Fibroblast of the aortic adventitia (primary cell): ENCODE measurements at regions not wholly inside any gene's neighbourhood (a gene's known extent, or its start where the extent isn't known, plus 50 kb on each side); places are given as distances from the start of the nearest gene placed in this dataset.
A peak's percentile ranks its signal among the peaks of the same experiment; 100 is the strongest.

Source experiments
- DNase-seq: peaks from one replicate; pipeline ENCODE4 v3.0.0-alpha.2; 2010; ENCODE audit warnings: low read depth
- H3K4me3 ChIP-seq: 2 replicates; pipeline ENCODE4 v1.5.1; 2011; ENCODE audit warnings: low read depth, mild to moderate bottlenecking, control low read depth, low read length, moderate library complexity
- TF ChIP-seq, protein P1 (sequence below): IDR thresholded peaks from 2 replicates; pipeline ENCODE4 v1.5.1; 2011; ENCODE audit warnings: mild to moderate bottlenecking, low read length, control low read depth, inconsistent platforms; ENCODE audit not compliant: insufficient read depth

DNA sequence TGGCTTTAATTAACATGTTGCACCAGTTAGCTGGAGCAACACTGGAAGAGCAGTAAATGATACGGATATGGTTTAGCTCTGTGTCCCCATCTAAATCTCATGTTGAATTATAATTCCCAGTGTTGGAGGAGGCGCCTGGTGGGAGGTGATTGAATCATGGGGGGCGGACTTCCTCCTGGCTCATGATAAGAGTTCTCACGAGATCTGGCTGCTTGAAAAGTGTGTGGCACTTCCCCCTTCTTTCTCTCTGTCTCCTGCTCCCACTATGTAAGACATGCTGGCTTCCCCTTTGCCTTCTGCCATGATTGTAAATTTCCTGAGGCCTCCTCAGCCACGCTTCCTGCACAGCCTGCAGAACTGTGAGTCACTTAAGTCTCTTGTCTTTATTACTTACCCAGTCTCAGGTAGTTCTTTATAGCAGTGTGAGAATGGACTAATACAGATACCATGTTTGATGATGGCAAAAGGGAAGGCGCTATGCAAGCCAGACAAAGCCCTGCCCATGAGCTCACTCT, 963.6 kb downstream of the SOCS6 start:
- TF ChIP-seq, protein P1, sequence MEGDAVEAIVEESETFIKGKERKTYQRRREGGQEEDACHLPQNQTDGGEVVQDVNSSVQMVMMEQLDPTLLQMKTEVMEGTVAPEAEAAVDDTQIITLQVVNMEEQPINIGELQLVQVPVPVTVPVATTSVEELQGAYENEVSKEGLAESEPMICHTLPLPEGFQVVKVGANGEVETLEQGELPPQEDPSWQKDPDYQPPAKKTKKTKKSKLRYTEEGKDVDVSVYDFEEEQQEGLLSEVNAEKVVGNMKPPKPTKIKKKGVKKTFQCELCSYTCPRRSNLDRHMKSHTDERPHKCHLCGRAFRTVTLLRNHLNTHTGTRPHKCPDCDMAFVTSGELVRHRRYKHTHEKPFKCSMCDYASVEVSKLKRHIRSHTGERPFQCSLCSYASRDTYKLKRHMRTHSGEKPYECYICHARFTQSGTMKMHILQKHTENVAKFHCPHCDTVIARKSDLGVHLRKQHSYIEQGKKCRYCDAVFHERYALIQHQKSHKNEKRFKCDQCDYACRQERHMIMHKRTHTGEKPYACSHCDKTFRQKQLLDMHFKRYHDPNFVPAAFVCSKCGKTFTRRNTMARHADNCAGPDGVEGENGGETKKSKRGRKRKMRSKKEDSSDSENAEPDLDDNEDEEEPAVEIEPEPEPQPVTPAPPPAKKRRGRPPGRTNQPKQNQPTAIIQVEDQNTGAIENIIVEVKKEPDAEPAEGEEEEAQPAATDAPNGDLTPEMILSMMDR: no peak
- no peak overlapping the region for H3K4me3 ChIP-seq
- no peak for DNase-seq

DNA sequence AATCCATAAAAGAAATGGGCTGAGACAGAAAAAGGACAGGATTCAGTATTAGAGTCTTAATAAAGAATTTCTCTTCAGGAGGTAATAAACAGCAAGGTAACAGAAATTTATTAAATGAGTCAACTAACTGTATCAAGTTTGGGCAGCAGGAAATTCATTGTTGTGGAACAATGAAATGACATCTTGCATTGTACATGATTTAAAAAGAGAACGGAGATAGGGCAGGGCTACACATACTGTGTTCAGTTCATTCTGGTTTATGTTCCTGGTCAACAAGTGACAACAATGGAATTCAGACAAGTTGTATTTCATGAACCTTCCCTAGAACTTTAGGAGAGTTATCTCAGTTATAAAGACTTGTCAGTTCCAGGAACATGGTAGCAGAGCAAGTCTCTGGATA, 961.3 kb downstream of the SOCS6 start:
- peak; percentile 9 for DNase-seq
- TF ChIP-seq, protein P1: no peak

DNA sequence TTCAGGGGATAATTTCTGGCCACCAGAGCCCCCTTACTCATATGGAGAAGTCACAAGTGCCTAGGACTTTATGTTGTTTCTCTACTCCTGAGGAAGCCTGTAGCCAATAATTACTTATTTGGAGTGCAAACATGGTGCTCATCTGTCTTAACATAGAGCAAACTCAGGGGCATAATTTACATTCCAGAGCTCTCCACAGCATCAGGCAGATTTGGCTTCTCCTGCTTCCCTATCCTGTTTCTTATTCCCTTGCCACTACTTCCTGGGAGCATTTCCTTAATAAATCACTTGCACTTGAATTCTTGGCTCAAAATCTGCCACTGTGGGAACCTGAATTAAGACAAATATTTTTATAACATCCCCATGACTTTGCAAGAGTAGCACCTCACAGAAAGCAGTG, 960.9 kb downstream of the SOCS6 start:
- TF ChIP-seq, protein P1: no peak
- peak; percentile 40 for DNase-seq
- H3K4me3 ChIP-seq: no peak overlapping the region

More for the DNA sequence above, 961.3 kb downstream of the SOCS6 start:
- no peak overlapping the region for H3K4me3 ChIP-seq

DNA sequence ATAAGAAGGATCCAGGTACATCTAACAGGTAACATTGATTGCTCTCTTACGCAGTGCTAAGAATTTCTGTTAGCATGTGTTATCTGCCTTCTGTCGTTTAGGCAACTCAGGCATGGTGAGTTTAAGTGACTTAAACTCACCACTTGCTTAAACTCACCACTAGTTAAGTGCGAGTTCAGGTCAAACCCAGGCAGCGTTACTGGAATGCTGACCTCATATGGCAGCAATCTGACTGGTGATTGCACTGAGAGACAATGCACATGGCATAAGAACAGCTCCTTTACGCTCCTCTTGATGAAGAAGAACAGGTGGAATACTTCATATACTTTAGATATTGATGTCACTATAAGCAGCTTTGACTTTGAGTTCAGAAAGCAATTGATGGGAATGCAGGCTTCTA, 954.1 kb downstream of the SOCS6 start:
- TF ChIP-seq, protein P1: no peak
- no peak overlapping the region for H3K4me3 ChIP-seq
- DNase-seq: no peak

DNA sequence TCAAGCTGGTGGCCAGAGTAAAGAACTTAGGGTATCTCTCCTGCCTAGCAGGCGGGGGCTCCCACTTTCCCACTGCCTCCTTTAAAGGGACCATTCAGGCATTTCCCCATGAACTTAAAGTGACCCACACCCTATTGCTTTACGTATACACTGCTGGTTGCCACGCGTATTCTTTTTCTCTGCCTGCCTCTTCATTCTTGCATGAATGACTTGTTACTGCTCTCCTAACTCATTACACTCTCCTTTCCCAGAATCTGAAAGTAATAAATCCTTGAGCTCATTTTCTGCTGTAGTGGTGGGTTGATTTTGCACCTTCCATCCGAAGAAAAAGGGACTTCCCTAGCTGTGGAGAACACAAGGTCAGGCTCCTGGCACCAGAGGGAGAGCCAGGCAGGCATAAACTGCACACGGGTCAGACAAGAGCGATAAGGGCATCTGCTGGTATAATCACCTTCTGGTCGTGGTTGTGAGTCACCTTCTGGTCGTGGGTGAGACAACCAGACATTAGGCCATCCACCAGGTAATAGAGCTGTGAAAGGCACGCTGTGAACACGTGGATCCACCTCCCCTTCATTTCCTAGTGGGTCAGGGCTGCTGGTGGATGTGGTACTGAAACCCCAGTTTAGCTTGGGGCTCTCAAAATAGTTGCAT, 950.3 kb downstream of the SOCS6 start:
- TF ChIP-seq, protein P1: no peak
- H3K4me3 ChIP-seq: no peak overlapping the region
- no peak for DNase-seq

DNA sequence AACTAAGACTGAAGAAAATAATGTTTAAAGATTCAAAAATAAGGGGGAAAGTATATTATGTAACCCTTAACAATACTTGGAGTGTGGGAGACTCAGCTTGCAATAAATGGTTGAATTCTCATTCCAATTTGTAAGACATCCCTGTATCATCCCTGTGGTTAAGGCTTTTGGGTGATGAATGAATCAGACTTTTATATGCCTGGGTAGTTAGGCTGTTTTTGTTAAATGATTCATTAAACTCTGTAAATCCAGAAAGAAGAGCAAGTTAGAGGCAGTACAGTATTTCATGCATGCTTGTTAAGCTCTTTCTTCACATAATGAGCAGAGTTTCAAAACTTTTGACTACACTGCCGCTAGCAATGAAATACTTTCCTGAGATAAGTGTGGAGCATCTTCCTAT, 948.8 kb downstream of the SOCS6 start:
- no peak for DNase-seq
- TF ChIP-seq, protein P1: no peak

DNA sequence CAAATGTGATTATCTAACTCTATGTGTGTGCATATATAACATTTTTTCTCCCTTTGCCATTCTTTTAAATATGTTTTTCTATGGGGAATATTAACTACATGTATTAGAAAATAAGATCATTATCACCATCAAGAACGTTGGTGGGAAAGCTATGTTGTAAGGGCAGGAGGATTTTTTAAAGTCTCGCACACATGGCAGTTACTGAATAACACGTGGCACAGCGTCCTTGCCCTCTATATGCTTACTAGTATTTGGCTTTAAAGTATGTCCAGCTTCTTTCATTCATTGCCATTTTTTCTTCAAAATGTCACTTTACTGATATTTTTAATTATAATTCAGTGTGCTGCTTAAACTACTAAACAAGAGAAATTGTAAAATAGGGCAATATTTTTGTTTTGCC, 944.3 kb downstream of the SOCS6 start:
- H3K4me3 ChIP-seq: no peak overlapping the region
- DNase-seq: no peak
- TF ChIP-seq, protein P1: no peak

More for the DNA sequence above, 948.8 kb downstream of the SOCS6 start:
- no peak overlapping the region for H3K4me3 ChIP-seq
